ENCODE measurements at regions not wholly inside any gene's neighbourhood (a gene's known extent, or its start where the extent isn't known, plus 50 kb on each side); places are given as distances from the start of the nearest gene placed in this dataset.

GRCh38 chr2:61722800-61723199 is 131.1 kb downstream of the FAM161A start:
- H3K36me3 ChIP-seq (ENCODE audit: control insufficient read depth in 1 of 2, insufficient read depth in 2 of 2, low read length in 2 of 2) = no peaks in the 10 kb centered on the region
- H3K4me3 ChIP-seq (ENCODE audit: low read depth in 1 of 2, low read length in 2 of 2) = no peak overlapping the region
- H3K27me3 ChIP-seq (ENCODE audit: control insufficient read depth in 1 of 2, insufficient read depth in 2 of 2, low read length in 2 of 2) = no peaks in the 10 kb centered on the region
- peaks cover 2 to 7% of the 10 kb centered on the region in 2 donors for H3K9me3 ChIP-seq (ENCODE audit: control insufficient read depth in 1 of 2, low read length in 2 of 2)
- H3K9ac ChIP-seq (ENCODE audit: low read depth in 1 of 2, low read length in 2 of 2) = no peak overlapping the region
- H3K4me1 ChIP-seq (ENCODE audit: control insufficient read depth in 1 of 2, insufficient read depth in 2 of 2, low read length in 2 of 2) = no peaks in the 10 kb centered on the region
- H3K27ac ChIP-seq (ENCODE audit: low read depth, low read length) = no peak overlapping the region

GRCh38 chr2:61722318-61722717 is 131.5 kb downstream of the FAM161A start:
- H3K4me1 ChIP-seq (ENCODE audit: control insufficient read depth in 1 of 2, insufficient read depth in 2 of 2, low read length in 2 of 2) = no peaks in the 10 kb centered on the region
- H3K4me3 ChIP-seq (ENCODE audit: low read depth in 1 of 2, low read length in 2 of 2) = no peak overlapping the region
- H3K27ac ChIP-seq (ENCODE audit: low read depth, low read length) = no peak overlapping the region
- no peaks in the 10 kb centered on the region for H3K27me3 ChIP-seq (ENCODE audit: control insufficient read depth in 1 of 2, insufficient read depth in 2 of 2, low read length in 2 of 2)
- H3K9ac ChIP-seq (ENCODE audit: low read depth in 1 of 2, low read length in 2 of 2) = no peak overlapping the region
- peaks cover 2 to 7% of the 10 kb centered on the region in 2 donors for H3K9me3 ChIP-seq (ENCODE audit: control insufficient read depth in 1 of 2, low read length in 2 of 2)
- H3K36me3 ChIP-seq (ENCODE audit: control insufficient read depth in 1 of 2, insufficient read depth in 2 of 2, low read length in 2 of 2) = no peaks in the 10 kb centered on the region

- Histone ChIP-seq H3K36me3 (ENCODE audit: control insufficient read depth in 1 of 2, insufficient read depth in 2 of 2, low read length in 2 of 2) (no peaks in the 10 kb centered on the region), H3K27me3 (ENCODE audit: control insufficient read depth in 1 of 2, insufficient read depth in 2 of 2, low read length in 2 of 2) (no peaks in the 10 kb centered on the region), H3K9ac (ENCODE audit: low read depth in 1 of 2, low read length in 2 of 2) (no peak overlapping the region), H3K4me3 (ENCODE audit: low read depth in 1 of 2, low read length in 2 of 2) (no peak overlapping the region), H3K9me3 (ENCODE audit: control insufficient read depth in 1 of 2, low read length in 2 of 2) (peaks cover 0 to under 1% of the 10 kb centered on the region in 2 donors), H3K4me1 (ENCODE audit: control insufficient read depth in 1 of 2, insufficient read depth in 2 of 2, low read length in 2 of 2) (no peaks in the 10 kb centered on the region), H3K27ac (ENCODE audit: low read depth, low read length) (no peak overlapping the region)
Observed at GRCh38 chr2:61721382-61721781, 132.5 kb downstream of the FAM161A start.

DNA sequence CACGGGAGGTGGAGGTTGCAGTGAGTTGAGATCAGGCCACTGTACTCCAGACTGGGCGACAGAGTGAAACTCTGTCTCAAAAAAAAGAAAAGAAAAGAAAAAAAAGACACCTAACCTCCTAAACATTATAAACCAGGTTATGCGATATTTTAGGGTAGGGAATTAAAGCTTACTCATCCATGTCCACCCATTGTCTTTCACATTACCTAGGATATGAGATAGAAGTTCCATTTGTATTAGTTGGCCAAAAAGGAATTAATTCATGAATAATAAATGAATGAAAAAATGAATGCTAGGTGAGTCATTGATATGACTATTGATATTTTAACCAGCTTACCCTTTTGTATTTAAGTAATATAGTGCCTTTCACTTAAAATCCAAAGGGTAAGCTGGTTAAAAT is 132.9 kb downstream of the FAM161A start:
- H3K36me3 ChIP-seq (ENCODE audit: control insufficient read depth in 1 of 2, insufficient read depth in 2 of 2, low read length in 2 of 2) = no peaks in the 10 kb centered on the region
- no peaks in the 10 kb centered on the region for H3K9me3 ChIP-seq (ENCODE audit: control insufficient read depth in 1 of 2, low read length in 2 of 2)
- no peak overlapping the region for H3K4me3 ChIP-seq (ENCODE audit: low read depth in 1 of 2, low read length in 2 of 2)
- no peaks in the 10 kb centered on the region for H3K27me3 ChIP-seq (ENCODE audit: control insufficient read depth in 1 of 2, insufficient read depth in 2 of 2, low read length in 2 of 2)
- no peaks in the 10 kb centered on the region for H3K4me1 ChIP-seq (ENCODE audit: control insufficient read depth in 1 of 2, insufficient read depth in 2 of 2, low read length in 2 of 2)
- no peak overlapping the region for H3K27ac ChIP-seq (ENCODE audit: low read depth, low read length)
- H3K9ac ChIP-seq (ENCODE audit: low read depth in 1 of 2, low read length in 2 of 2) = no peak overlapping the region

GRCh38 chr2:61718965-61719364 is 134.9 kb downstream of the FAM161A start:
- H3K27me3 ChIP-seq (ENCODE audit: control insufficient read depth in 1 of 2, insufficient read depth in 2 of 2, low read length in 2 of 2) = no peaks in the 10 kb centered on the region
- H3K36me3 ChIP-seq (ENCODE audit: control insufficient read depth in 1 of 2, insufficient read depth in 2 of 2, low read length in 2 of 2) = no peaks in the 10 kb centered on the region
- no peaks in the 10 kb centered on the region for H3K9me3 ChIP-seq (ENCODE audit: control insufficient read depth in 1 of 2, low read length in 2 of 2)
- no peak overlapping the region for H3K4me3 ChIP-seq (ENCODE audit: low read depth in 1 of 2, low read length in 2 of 2)
- no peaks in the 10 kb centered on the region for H3K4me1 ChIP-seq (ENCODE audit: control insufficient read depth in 1 of 2, insufficient read depth in 2 of 2, low read length in 2 of 2)
- no peak overlapping the region for H3K27ac ChIP-seq (ENCODE audit: low read depth, low read length)
- no peak overlapping the region for H3K9ac ChIP-seq (ENCODE audit: low read depth in 1 of 2, low read length in 2 of 2)

DNA sequence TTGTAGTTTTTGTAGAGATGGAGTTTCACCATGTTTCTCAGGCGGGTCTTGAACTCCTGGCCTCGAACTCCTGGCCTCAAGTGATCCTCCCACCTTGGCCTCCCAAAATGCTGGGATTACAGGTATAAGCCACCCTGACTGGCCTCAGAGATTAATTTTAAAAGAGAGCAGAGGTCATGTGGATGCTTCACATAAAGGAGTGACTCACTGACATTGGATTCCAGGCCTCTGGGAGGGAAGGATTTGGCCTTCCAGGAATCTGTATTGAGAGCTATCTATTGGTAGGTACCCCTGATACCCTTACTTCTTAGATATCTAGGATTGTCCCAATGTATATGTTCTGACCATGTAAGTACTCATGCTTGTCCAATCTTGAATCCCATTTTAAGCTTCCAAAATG is 138.4 kb downstream of the FAM161A start:
- Histone ChIP-seq H3K27ac (ENCODE audit: low read depth, low read length) (no peak overlapping the region), H3K36me3 (ENCODE audit: control insufficient read depth in 1 of 2, insufficient read depth in 2 of 2, low read length in 2 of 2) (no peaks in the 10 kb centered on the region), H3K4me1 (ENCODE audit: control insufficient read depth in 1 of 2, insufficient read depth in 2 of 2, low read length in 2 of 2) (peaks cover 0 to 4% of the 10 kb centered on the region in 2 donors), H3K4me3 (ENCODE audit: low read depth in 1 of 2, low read length in 2 of 2) (no peak overlapping the region), H3K27me3 (ENCODE audit: control insufficient read depth in 1 of 2, insufficient read depth in 2 of 2, low read length in 2 of 2) (no peaks in the 10 kb centered on the region), H3K9me3 (ENCODE audit: control insufficient read depth in 1 of 2, low read length in 2 of 2) (no peaks in the 10 kb centered on the region), H3K9ac (ENCODE audit: low read depth in 1 of 2, low read length in 2 of 2) (no peak overlapping the region)

GRCh38 chr2:61714210-61714609 is 139.7 kb downstream of the FAM161A start:
- Histone ChIP-seq H3K27ac (ENCODE audit: low read depth, low read length) (no peak overlapping the region), H3K27me3 (ENCODE audit: control insufficient read depth in 1 of 2, insufficient read depth in 2 of 2, low read length in 2 of 2) (no peaks in the 10 kb centered on the region)

GRCh38 chr2:61713457-61713856 is 140.4 kb downstream of the FAM161A start:
- H3K27ac ChIP-seq (ENCODE audit: low read depth, low read length) = no peak overlapping the region
- no peak overlapping the region for H3K9ac ChIP-seq (ENCODE audit: low read depth in 1 of 2, low read length in 2 of 2)
- no peaks in the 10 kb centered on the region for H3K27me3 ChIP-seq (ENCODE audit: control insufficient read depth in 1 of 2, insufficient read depth in 2 of 2, low read length in 2 of 2)
- peaks cover 0 to 5% of the 10 kb centered on the region in 2 donors for H3K4me1 ChIP-seq (ENCODE audit: control insufficient read depth in 1 of 2, insufficient read depth in 2 of 2, low read length in 2 of 2)
- H3K9me3 ChIP-seq (ENCODE audit: control insufficient read depth in 1 of 2, low read length in 2 of 2) = no peaks in the 10 kb centered on the region
- no peak overlapping the region for H3K4me3 ChIP-seq (ENCODE audit: low read depth in 1 of 2, low read length in 2 of 2)
- no peaks in the 10 kb centered on the region for H3K36me3 ChIP-seq (ENCODE audit: control insufficient read depth in 1 of 2, insufficient read depth in 2 of 2, low read length in 2 of 2)

More at GRCh38 chr2:61714210-61714609, 139.7 kb downstream of the FAM161A start:
- H3K9ac ChIP-seq (ENCODE audit: low read depth in 1 of 2, low read length in 2 of 2) = no peak overlapping the region
- H3K36me3 ChIP-seq (ENCODE audit: control insufficient read depth in 1 of 2, insufficient read depth in 2 of 2, low read length in 2 of 2) = no peaks in the 10 kb centered on the region
- no peaks in the 10 kb centered on the region for H3K9me3 ChIP-seq (ENCODE audit: control insufficient read depth in 1 of 2, low read length in 2 of 2)
- H3K4me1 ChIP-seq (ENCODE audit: control insufficient read depth in 1 of 2, insufficient read depth in 2 of 2, low read length in 2 of 2) = peaks cover 0 to 5% of the 10 kb centered on the region in 2 donors
- H3K4me3 ChIP-seq (ENCODE audit: low read depth in 1 of 2, low read length in 2 of 2) = no peak overlapping the region

DNA sequence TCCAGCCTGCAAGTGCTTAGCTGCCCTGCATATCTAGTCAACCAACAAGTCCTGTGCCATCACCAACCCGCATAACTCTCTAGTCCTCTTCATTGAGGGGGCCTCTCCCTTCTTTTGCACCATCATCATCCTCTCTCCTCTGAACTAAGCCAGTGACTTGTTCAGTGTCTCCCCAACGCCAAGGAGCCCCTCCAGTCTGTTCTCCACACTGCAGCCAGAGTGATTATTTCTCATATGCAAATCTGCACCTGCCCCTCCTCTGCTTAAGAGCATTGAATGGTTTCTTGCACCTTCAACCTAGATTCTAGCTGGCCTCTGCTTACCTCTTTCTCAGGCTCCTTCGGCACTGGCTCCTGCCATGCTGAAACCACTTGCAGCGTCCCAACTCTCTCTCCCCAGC is 141.8 kb downstream of the FAM161A start:
- Histone ChIP-seq H3K9me3 (ENCODE audit: control insufficient read depth in 1 of 2, low read length in 2 of 2) (no peaks in the 10 kb centered on the region), H3K36me3 (ENCODE audit: control insufficient read depth in 1 of 2, insufficient read depth in 2 of 2, low read length in 2 of 2) (no peaks in the 10 kb centered on the region), H3K4me1 (ENCODE audit: control insufficient read depth in 1 of 2, insufficient read depth in 2 of 2, low read length in 2 of 2) (peaks cover 0 to 5% of the 10 kb centered on the region in 2 donors), H3K4me3 (ENCODE audit: low read depth in 1 of 2, low read length in 2 of 2) (no peak overlapping the region), H3K27ac (ENCODE audit: low read depth, low read length) (no peak overlapping the region), H3K27me3 (ENCODE audit: control insufficient read depth in 1 of 2, insufficient read depth in 2 of 2, low read length in 2 of 2) (no peaks in the 10 kb centered on the region), H3K9ac (ENCODE audit: low read depth in 1 of 2, low read length in 2 of 2) (no peak overlapping the region)

DNA sequence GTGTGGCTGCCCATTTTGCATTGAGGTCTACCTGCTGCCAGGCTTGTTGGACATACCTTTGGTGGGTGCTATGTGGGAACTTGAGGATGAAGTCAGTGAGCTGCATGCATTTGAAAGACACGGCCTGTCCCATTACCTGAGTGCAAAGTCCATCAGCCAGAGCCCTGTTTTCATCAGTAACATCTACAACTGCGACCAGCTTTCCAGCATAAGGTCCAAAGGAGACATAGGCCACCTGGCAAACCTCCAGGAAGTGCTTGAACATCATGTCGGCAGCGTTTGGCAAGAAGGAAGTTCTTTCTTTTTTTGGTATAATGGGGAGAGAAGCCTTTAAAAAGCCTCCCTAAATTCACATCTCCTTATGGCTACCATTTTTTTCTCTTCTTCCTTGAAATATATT is 143.1 kb downstream of the FAM161A start:
- Histone ChIP-seq H3K36me3 (ENCODE audit: control insufficient read depth in 1 of 2, insufficient read depth in 2 of 2, low read length in 2 of 2) (no peaks in the 10 kb centered on the region), H3K9me3 (ENCODE audit: control insufficient read depth in 1 of 2, low read length in 2 of 2) (no peaks in the 10 kb centered on the region), H3K4me3 (ENCODE audit: low read depth in 1 of 2, low read length in 2 of 2) (no peak overlapping the region), H3K9ac (ENCODE audit: low read depth in 1 of 2, low read length in 2 of 2) (no peak overlapping the region), H3K27ac (ENCODE audit: low read depth, low read length) (no peak overlapping the region), H3K4me1 (ENCODE audit: control insufficient read depth in 1 of 2, insufficient read depth in 2 of 2, low read length in 2 of 2) (peaks cover 0 to 5% of the 10 kb centered on the region in 2 donors), H3K27me3 (ENCODE audit: control insufficient read depth in 1 of 2, insufficient read depth in 2 of 2, low read length in 2 of 2) (no peaks in the 10 kb centered on the region)
